ENCODE measurements at regions not wholly inside any gene's neighbourhood (a gene's known extent, or its start where the extent isn't known, plus 50 kb on each side); places are given as distances from the start of the nearest gene placed in this dataset.

DNA sequence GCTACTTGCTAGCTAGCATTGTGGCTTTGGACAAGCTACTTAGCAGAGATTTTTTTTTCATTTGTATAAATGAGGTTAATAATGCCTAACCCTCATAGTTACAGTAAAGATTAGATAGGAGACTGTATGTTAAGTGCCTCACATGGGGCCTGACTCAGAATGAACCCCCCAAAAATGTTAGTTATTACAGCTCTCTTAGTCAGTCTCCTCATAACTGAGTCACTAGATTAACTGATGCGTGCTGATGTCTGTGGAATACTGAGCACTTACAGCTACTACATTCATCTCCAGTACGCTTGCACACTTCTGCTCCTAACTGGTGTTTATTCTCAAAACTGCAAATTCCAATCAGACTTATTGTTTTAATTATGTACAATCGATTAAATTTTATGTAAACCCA is 315.3 kb downstream of the SNX13 start:
- H3K27ac Mint-ChIP-seq, result peak overlapping the region; percentile 85
- H3K27me3 Mint-ChIP-seq (ENCODE audit: insufficient read depth), result no peaks in the 10 kb centered on the region; the same call in 1 of the 2 replicates
- H3K36me3 Mint-ChIP-seq (ENCODE audit: low read depth), result no peaks in the 10 kb centered on the region
- peak; percentile 92 for DNase-seq
- no peaks in the 10 kb centered on the region for H3K9me3 Mint-ChIP-seq
- H3K4me3 Mint-ChIP-seq, result peak overlapping the region; percentile 78
- H3K4me1 Mint-ChIP-seq (ENCODE audit: low read depth), result peaks cover 48% of the 10 kb centered on the region
- TF ChIP-seq, protein P1, sequence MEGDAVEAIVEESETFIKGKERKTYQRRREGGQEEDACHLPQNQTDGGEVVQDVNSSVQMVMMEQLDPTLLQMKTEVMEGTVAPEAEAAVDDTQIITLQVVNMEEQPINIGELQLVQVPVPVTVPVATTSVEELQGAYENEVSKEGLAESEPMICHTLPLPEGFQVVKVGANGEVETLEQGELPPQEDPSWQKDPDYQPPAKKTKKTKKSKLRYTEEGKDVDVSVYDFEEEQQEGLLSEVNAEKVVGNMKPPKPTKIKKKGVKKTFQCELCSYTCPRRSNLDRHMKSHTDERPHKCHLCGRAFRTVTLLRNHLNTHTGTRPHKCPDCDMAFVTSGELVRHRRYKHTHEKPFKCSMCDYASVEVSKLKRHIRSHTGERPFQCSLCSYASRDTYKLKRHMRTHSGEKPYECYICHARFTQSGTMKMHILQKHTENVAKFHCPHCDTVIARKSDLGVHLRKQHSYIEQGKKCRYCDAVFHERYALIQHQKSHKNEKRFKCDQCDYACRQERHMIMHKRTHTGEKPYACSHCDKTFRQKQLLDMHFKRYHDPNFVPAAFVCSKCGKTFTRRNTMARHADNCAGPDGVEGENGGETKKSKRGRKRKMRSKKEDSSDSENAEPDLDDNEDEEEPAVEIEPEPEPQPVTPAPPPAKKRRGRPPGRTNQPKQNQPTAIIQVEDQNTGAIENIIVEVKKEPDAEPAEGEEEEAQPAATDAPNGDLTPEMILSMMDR (IDR thresholded peaks at IDR 0.05), result no peak

DNA sequence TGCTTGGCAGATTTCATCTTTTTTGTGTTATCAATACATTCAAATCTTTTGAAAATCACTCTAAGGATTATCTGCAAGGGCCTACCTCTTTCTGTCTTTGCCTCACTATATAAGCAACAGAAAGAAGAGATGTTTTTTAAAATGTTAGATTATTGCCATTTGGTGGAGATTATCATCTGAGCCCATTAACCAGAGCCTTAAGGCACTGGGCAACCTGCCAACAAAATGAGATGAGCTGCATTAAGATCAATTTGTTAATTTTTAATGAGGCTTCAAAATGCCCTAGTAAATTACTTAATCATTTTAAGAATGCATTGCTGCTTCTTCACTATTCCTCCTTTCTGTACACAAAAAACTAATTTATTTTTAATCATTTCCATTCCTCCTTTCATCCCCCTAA is 314.1 kb downstream of the SNX13 start:
- peaks cover 59% of the 10 kb centered on the region for H3K4me1 Mint-ChIP-seq (ENCODE audit: low read depth)
- TF ChIP-seq, protein P1 (IDR thresholded peaks at IDR 0.05), result no peak
- no peak for DNase-seq
- no peaks in the 10 kb centered on the region for H3K9me3 Mint-ChIP-seq
- H3K36me3 Mint-ChIP-seq (ENCODE audit: low read depth), result no peaks in the 10 kb centered on the region
- no peaks in the 10 kb centered on the region; the same call in 1 of the 2 replicates for H3K27me3 Mint-ChIP-seq (ENCODE audit: insufficient read depth)
- peak overlapping the region; percentile 85 for H3K27ac Mint-ChIP-seq
- H3K4me3 Mint-ChIP-seq, result peak overlapping the region; percentile 78

DNA sequence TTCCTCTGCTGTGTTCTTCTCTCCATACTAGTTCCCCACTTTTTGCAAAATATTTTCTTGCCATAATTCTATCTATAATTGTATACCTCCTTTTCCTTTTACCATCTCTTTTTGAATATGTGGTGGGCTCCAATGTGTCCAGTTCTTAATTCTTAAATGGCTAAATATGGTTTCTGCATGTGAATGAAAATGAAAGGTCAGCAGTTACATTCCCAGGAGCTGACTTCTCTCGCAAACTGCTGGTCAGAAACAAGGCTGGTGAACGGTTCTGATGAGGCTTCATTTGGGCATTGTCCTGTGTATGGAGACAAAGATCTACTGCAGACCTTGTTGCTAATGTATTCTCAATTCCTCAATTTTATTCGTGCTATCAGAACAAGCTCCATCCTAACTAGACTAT is 309.2 kb downstream of the SNX13 start:
- Mint-ChIP-seq H3K9me3 (no peaks in the 10 kb centered on the region), H3K27ac (no peak overlapping the region), H3K27me3 (ENCODE audit: insufficient read depth) (no peaks in the 10 kb centered on the region; the same call in 1 of the 2 replicates), H3K4me3 (no peak overlapping the region), H3K4me1 (ENCODE audit: low read depth) (peaks cover 47% of the 10 kb centered on the region), H3K36me3 (ENCODE audit: low read depth) (no peaks in the 10 kb centered on the region)
- no peak for DNase-seq
- TF ChIP-seq, protein P1 (IDR thresholded peaks at IDR 0.05), result no peak

DNA sequence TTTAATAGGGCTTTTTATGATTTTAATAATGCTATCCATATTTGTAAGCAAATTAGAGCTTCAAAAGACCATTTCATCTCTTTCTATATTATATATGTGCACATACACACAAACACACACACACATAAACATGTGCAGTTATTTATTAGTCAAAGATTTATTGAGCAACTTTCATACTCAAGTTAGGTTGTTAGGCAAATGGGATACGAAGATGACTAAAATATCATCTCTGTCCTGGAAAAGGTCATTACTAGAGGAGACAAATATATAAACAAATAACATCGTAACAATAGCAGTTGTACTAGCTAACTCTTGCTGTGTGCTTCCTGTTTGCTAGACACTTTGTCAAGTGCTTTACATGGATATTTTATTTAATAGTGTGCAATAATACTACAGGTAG is 307.9 kb downstream of the SNX13 start:
- DNase-seq, result no peak
- Mint-ChIP-seq H3K4me1 (ENCODE audit: low read depth) (peaks cover 43% of the 10 kb centered on the region), H3K9me3 (no peaks in the 10 kb centered on the region), H3K27me3 (ENCODE audit: insufficient read depth) (no peaks in the 10 kb centered on the region; the same call in 1 of the 2 replicates), H3K27ac (no peak overlapping the region), H3K4me3 (no peak overlapping the region), H3K36me3 (ENCODE audit: low read depth) (no peaks in the 10 kb centered on the region)
- TF ChIP-seq, protein P1 (IDR thresholded peaks at IDR 0.05), result no peak

DNA sequence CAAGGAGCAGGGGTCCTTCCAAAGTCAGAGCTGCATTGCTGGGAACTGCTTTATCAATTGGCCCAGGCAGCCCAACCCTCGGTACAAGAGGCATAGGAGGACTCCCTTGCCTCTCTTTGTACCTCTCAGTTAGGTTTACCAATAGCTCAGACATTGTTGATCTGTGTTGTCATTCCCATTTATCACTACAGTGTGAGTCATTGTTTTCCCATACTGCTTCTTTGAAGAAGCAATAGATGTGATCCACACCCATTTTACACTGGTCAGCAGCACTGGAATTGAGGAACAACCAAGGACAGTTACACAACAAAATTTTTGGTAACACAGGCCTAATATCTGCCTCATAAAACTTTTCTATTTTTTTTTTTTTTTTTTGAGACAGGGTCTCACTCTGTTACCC is 307.2 kb downstream of the SNX13 start:
- Mint-ChIP-seq H3K27me3 (ENCODE audit: insufficient read depth) (no peaks in the 10 kb centered on the region), H3K36me3 (ENCODE audit: low read depth) (no peaks in the 10 kb centered on the region), H3K9me3 (no peaks in the 10 kb centered on the region), H3K4me3 (no peak overlapping the region), H3K27ac (no peak overlapping the region), H3K4me1 (ENCODE audit: low read depth) (peaks cover 43% of the 10 kb centered on the region)
- TF ChIP-seq, protein P1 (IDR thresholded peaks at IDR 0.05), result no peak
- peak; percentile 48 for DNase-seq

DNA sequence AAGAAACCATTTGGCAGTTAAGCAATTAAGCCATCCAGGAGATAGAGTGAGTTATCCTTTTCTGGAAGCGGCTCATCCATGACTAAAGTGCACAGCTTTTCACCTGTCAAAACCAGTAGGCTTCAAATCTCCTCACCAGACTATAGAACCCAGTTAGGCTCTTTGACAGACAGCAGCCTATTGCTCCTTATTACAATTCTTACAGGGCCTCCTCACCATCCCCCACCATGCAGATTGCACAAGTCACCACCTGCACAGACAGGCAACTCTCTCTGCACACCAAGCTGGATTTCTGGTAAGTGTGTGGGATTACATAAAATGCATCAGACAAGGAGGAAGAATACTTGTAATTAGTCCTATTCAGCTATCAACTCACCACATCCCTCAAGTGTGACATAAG is 301.6 kb downstream of the SNX13 start:
- peaks cover 5% of the 10 kb centered on the region for H3K9me3 Mint-ChIP-seq
- TF ChIP-seq, protein P1 (IDR thresholded peaks at IDR 0.05), result no peak
- H3K27me3 Mint-ChIP-seq (ENCODE audit: insufficient read depth), result 0 out of 2 replicates have a peak, but pooled peaks cover 1% of the 10 kb centered on the region
- no peak for DNase-seq
- peaks cover 31% of the 10 kb centered on the region for H3K4me1 Mint-ChIP-seq (ENCODE audit: low read depth)
- H3K36me3 Mint-ChIP-seq (ENCODE audit: low read depth), result peaks cover 11% of the 10 kb centered on the region; the same call in 1 of the 2 replicates
- H3K27ac Mint-ChIP-seq, result no peak overlapping the region
- H3K4me3 Mint-ChIP-seq, result no peak overlapping the region

Measured in HFFc6 (cell line).